AG04449 (cell line): ENCODE measurements at regions not wholly inside any gene's neighbourhood (a gene's known extent, or its start where the extent isn't known, plus 50 kb on each side); places are given as distances from the start of the nearest gene placed in this dataset.

ENCODE experiments used
- CTCF ChIA-PET: fragments of 350-600 bp; formaldehyde crosslinking; extraction: SDS; loops from one replicate; lab custom pipeline; 2021; ENCODE audit warnings: antibody characterized with exemption; lab: Yijun Ruan, JAX
- POLR2A ChIA-PET: fragments of 400-600, 350-600 bp; formaldehyde crosslinking; extraction: SDS; loops from one replicate; lab custom pipeline; 2020; ENCODE audit warnings: antibody characterized with exemption, inconsistent platforms; lab: Yijun Ruan, JAX
- DNase-seq: peaks from one replicate; pipeline ENCODE4 v3.0.0-alpha.2; 2010; ENCODE audit warnings: low read depth, low spot score
- H3K4me3 ChIP-seq: 2 replicates; pipeline ENCODE4 v1.5.1; 2011; ENCODE audit warnings: low read depth, mild to moderate bottlenecking, control low read depth, low read length
- CTCF ChIP-seq: IDR thresholded peaks from one replicate; pipeline ENCODE4 v1.5.1; 2011; ENCODE audit warnings: mild to moderate bottlenecking, moderate library complexity, low read length, control low read depth, inconsistent platforms; ENCODE audit not compliant: insufficient read depth; ENCODE audit errors: missing control alignments

- no peak overlapping the region for H3K4me3 ChIP-seq
- DNase-seq, result no peak
- CTCF ChIA-PET, result interaction anchor here (0.6 to 1.2 kb wide), 4 partner anchors 20 to 297 kb away, joined by 3 read pairs; no protein-coding TSS in a partner anchor
- POLR2A ChIA-PET, result no interaction called here
- TF ChIP-seq CTCF, result no peak
Measured at GRCh38 chr21:41579692-41580091, 71.7 kb upstream of the TMPRSS2 start.

- POLR2A ChIA-PET, result no interaction called here
- H3K4me3 ChIP-seq, result no peak overlapping the region
- no peak for TF ChIP-seq CTCF
- no peak for DNase-seq
- CTCF ChIA-PET, result interaction anchor here (1.0 kb wide), 1 partner anchor 10 kb away, joined by 3 read pairs; no protein-coding TSS in a partner anchor
Measured at GRCh38 chr21:41578716-41579115, 70.8 kb upstream of the TMPRSS2 start.

GRCh38 chr21:41578083-41578482 is 70.1 kb upstream of the TMPRSS2 start:
- no peak for TF ChIP-seq CTCF
- no peak for DNase-seq
- POLR2A ChIA-PET, result no interaction called here
- no peak overlapping the region for H3K4me3 ChIP-seq
- CTCF ChIA-PET, result interaction anchor here (1.0 kb wide), 1 partner anchor 10 kb away, joined by 3 read pairs; no protein-coding TSS in a partner anchor

GRCh38 chr21:41576013-41576615 is 68.2 kb upstream of the TMPRSS2 start:
- no peak for DNase-seq
- ChIA-PET POLR2A (no interaction called here), CTCF (interaction anchor here (1.0 to 1.2 kb wide), 2 partner anchors 240 to 293 kb away, joined by 3 to 4 read pairs; no protein-coding TSS in a partner anchor)
- H3K4me3 ChIP-seq, result no peak overlapping the region
- no peak for TF ChIP-seq CTCF

GRCh38 chr21:41573902-41574690 is 66.1 kb upstream of the TMPRSS2 start:
- TF ChIP-seq CTCF, result no peak
- POLR2A ChIA-PET, result no interaction called here
- no peak overlapping the region for H3K4me3 ChIP-seq
- DNase-seq, result no peak
- CTCF ChIA-PET, result no interaction called here

GRCh38 chr21:41571938-41572510 is 64.1 kb upstream of the TMPRSS2 start:
- TF ChIP-seq CTCF, result no peak
- no peak overlapping the region for H3K4me3 ChIP-seq
- POLR2A ChIA-PET, result no interaction called here
- DNase-seq, result no peak
- CTCF ChIA-PET, result no interaction called here
